Activated CD8-positive, alpha-beta memory T cell treated with anti-CD3 and anti-CD28 coated beads for 36 hours (primary cell): ENCODE measurements at regions not wholly inside any gene's neighbourhood (a gene's known extent, or its start where the extent isn't known, plus 50 kb on each side); places are given as distances from the start of the nearest gene placed in this dataset.

Experiments
- CTCF ChIA-PET: fragments of 350-600 bp; sonication (Branson Sonifier 250); formaldehyde crosslinking; loops from one replicate; lab custom pipeline; 2021; ENCODE audit warnings: antibody characterized with exemption; lab: Charles Lee
- POLR2A ChIA-PET: fragments of 350-600 bp; sonication (Branson Sonifier 250); formaldehyde crosslinking; loops from one replicate; lab custom pipeline; 2021; ENCODE audit warnings: antibody characterized with exemption; lab: Charles Lee

DNA sequence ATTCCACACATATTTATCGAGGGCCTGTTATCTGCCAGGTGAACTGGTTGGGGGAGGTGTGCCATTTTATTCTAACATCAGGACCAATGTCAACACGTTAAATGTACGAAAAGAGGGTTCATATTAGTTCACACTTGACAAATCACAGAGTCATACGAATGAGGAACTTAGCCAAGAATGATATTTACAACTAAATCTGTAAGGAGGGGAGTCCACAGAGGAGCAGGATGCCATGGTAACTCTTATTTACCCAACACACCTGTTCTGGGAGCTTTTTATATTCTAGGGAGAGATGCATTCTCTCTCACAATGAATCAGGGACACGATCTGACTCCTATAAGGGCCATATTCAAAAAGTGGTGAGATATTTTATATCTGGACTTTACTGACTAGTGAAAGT lies 144.1 kb downstream of the CDC42EP3 start:
- ChIA-PET CTCF (no interaction called here), POLR2A (no interaction called here)

DNA sequence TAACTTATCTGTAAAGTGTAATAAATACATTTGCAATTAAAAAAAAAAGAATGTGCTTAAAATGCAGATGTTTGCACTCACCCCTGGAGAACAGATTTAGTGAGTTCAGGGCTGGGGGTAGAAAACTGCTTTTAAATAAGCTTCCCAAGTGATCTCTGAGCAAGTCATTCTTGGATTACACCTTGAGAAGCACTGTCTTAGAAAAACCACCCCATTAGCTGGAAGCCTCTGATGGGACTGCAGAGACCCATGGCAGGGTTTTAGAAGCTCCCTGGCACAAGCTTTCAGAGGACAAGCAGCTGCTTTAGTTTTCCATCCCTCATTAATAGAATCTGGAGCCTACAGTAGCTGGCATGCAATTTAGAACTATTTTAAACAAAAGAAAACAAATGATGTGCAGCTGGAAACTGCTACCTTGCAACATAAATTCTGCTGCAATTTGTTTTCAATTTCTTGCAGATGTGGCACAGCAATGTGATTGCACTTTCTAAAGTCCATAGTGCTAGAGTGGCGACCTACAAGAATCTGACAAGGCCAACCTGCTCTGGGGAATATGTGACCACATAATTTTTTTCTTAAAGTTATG lies 141.5 kb downstream of the CDC42EP3 start:
- CTCF ChIA-PET, result no interaction called here
- POLR2A ChIA-PET, result no interaction called here

DNA sequence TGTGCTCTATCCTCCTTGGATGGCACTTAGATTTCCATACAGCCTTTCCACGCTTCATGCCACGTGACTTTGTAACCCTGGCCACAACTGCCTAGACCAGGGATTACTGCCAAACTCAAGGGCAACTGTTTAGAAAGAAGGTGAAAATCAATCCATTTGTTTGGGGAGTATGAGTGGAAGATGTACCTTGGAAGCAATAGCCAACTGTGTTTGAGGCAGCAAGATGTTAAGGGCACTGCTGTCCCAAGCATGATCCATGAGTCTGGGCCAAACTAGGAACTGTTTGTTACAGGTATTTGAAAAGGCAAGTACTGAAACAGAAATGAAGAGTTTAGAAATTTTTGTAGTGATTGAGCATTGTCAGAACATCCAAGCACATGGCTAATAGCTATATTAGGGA lies 138.9 kb downstream of the CDC42EP3 start:
- POLR2A ChIA-PET, result no interaction called here

DNA sequence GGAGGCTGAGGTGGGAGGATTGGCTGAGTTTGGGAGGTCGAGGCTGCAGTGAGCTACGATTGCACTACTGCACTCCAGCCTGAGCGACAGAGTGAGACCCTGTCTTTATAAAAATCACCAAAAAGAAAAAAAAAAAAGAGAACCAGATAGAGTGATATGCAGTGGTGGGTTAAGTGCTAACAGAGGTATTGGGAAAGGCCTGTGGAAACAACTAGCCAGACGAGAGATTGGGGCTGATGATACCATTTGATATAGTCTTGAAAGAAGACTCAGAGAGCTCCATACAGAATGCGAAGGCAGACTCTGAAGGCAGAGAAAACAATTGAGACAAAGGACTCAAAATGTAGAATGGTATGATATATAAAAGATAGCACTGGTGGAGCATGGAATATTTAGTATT lies 134.1 kb downstream of the CDC42EP3 start:
- ChIA-PET CTCF (interaction anchor here (0.8 kb wide), 1 partner anchor 295 kb away, joined by 3 read pairs; no protein-coding TSS in a partner anchor), POLR2A (no interaction called here)

More for the DNA sequence above, 138.9 kb downstream of the CDC42EP3 start:
- CTCF ChIA-PET, result no interaction called here

DNA sequence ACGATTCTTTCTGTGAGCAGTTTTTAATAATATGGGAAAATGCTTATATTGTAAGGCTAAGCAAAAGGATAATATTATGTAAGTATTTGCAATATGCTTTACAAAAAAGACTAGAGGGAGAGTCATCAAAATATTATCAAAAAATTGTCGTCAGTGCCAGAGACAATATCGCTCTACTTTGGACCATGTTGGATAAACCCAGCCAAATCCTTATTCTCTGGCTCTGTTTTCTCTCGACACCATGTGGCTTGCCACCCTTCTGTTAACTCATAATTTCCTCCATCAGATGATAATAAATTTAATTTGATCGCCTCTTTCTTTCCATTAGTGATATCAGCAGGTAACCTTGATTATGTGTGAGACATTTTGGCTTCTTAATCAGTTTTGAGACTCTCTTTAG lies 129.9 kb downstream of the CDC42EP3 start:
- CTCF ChIA-PET, result no interaction called here
- POLR2A ChIA-PET, result no interaction called here

DNA sequence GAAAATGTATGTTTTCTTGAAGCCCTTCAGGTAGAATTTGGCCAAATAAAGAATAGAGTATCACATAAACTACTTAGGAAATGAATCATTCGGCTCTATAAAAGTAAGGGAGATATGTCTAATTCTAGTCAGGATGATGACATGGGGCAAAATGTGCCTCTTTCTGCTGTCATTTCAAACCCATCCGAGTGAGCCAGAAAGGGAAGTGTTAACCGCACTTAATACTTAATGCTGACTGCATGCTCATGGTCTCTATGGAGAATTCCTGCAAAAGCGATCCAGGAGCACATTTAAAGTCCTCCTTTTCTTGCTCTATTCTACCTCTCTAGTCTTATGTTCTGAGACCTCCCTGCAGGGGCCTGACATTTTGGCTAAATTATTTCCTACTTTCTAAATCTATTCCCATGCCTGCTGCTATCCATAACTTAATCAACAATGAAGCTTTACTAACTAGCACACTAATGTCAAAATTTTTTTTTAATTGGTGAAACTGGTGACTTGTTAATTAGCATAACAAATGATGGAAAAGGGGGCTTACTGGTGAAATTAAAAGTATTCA lies 127.4 kb downstream of the CDC42EP3 start:
- CTCF ChIA-PET, result no interaction called here
- POLR2A ChIA-PET, result no interaction called here

DNA sequence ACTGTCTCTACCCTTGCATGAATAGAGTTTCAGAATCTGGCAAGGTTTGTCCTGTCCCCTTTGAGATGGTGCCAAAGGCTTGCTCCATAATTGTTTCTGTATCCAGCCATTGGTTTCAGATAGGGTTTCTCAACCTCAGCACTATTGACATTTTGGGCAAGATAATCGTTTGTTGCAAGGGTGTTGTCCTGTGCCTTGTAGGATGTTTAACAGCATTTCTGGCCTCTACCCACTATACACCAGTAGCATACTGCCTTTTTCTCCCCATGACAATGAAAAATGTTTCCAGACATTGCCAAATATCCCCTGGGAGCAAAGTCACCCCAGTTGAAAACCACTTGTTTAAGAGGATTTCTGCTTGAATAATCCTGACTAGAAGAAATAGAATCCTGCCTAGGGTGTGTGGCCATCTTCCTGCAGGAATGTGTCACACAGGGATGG lies 126.8 kb downstream of the CDC42EP3 start:
- CTCF ChIA-PET, result no interaction called here
- POLR2A ChIA-PET, result no interaction called here

DNA sequence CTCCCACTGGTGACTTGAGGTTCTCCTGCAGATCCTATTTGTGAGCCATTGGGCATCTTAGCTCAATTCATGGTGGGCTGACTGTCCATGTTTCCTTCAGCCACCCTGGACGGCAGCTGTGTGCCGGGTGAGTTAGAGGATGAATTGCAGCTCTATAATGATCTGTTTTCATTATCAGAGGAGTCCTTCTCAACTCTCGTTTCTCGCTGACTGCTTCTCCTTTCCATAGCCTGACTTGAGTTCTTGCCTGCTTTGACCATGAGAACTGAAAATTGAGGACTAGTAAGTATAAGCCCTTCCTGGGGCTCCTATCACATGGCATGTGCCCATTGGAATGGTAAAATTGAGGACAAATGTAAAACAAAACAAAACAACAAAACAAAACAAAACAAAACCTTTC lies 121.8 kb downstream of the CDC42EP3 start:
- POLR2A ChIA-PET, result no interaction called here
- CTCF ChIA-PET, result interaction anchor here (0.6 to 1.6 kb wide), 2 partner anchors 327 to 813 kb away, joined by 3 to 4 read pairs; no protein-coding TSS in a partner anchor

DNA sequence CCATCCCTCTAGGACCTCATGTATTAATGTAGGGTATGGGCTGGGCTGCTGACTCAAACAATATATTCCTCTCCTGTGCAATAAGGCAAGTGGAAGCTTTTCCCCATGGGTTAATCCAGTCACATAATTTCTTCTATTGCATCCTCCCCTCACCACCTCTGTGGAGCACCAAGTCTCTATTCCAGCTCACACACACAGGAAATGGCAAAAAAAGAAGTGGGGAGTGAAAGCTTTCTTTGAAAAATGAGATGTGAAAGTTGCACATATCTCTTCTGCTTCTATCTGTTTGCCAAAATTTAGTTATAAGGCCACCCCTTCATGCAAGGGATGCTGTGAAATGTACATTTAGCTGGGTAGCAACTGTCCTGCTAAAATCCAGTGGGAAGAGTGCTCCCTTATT lies 121.3 kb downstream of the CDC42EP3 start:
- ChIA-PET CTCF (interaction anchor here (0.6 to 1.6 kb wide), 2 partner anchors 327 to 813 kb away, joined by 3 to 4 read pairs; no protein-coding TSS in a partner anchor), POLR2A (no interaction called here)

DNA sequence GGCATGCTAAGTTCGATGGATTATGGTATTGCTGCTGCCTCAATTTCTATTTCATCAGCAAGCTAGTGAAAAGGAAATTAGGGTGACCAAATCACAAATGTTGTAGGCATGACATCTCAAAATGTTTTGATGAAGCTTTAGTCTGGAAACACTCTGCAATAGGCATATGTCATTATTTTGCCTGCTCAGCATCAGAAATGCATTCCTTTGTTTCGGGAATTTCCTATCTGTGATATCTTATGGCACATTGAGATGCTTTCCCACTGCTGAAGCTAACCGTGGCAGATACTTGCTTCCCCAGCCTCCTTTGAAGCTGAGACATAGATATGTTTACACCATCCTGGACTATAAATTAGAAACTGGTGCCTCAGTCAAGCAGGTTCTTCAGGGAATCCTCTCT lies 119.7 kb downstream of the CDC42EP3 start:
- CTCF ChIA-PET, result interaction anchor here (1.1 to 1.2 kb wide), 2 partner anchors 17 to 325 kb away, joined by 3 to 6 read pairs; no protein-coding TSS in a partner anchor

DNA sequence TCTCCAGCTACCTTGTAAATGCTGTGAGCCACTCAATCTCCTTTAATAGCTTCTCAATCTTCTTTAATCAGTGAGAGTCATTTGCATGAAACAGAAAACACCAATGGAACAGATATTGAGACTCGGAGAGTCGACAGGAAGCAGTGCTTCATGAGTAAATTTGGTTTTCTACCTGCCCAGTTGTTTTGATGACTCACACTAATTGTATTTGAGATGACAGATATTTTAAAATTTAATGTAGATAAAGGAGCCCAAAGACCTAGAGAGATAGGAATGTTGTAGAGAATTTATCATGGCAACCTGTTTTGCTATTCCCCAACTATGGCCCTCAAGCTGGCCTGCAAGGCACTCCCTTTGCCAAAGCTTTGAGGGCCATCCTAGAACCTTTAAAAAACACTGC lies 119.1 kb downstream of the CDC42EP3 start:
- CTCF ChIA-PET, result interaction anchor here (1.1 kb wide), 1 partner anchor 17 kb away, joined by 3 read pairs; no protein-coding TSS in a partner anchor
- POLR2A ChIA-PET, result no interaction called here

More for the DNA sequence above, 119.7 kb downstream of the CDC42EP3 start:
- POLR2A ChIA-PET, result no interaction called here

DNA sequence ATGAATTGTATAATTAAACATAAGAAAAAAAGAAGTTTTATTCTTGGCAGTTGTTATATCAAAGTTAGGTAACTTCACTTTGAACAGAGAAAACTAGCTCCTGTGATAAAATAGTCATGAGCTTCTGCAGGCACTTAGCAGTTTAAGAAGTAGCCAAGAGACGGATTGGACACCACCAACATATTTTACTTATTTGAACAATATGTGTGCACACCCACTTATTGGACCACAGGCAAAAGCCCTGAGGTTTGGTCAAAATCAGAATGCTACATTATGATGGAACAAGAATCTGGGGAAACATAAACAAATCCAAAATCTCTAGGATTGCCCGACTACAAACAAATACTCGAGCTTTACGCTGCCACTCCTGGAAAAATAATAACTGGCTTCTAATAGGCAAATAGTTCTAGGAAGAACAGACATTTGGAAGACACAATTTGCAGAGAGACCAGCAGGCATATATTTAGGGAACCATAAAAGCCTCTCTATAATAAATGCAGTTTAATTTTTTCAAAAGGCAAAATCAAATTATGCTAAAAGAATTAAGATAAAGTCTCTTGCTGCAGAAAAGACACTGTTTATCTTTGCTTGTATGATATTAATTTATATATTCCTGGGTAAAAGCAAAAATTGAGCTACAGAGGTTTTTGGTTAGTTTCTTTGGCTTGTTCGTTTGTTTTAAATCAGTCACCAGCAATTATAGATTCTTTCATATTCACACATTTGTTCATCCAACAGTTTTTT lies 117.9 kb downstream of the CDC42EP3 start:
- CTCF ChIA-PET, result no interaction called here
- POLR2A ChIA-PET, result no interaction called here

DNA sequence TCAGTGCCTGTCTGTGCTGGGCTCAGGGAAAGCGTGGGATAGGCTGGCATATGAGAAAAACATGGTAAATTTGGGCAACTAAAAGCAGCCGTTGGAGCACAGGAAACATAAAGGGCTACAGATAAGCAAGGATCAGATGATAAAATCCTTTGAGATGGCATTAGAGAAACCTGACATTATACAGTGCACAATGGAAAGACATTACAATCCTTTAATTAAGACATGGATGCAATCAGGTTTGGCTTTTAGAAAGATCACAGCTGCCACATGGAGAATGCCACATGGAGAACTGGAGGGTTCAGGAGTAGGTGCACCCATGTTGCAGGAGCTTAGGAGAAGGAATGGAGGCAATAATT lies 117.3 kb downstream of the CDC42EP3 start:
- CTCF ChIA-PET, result no interaction called here

DNA sequence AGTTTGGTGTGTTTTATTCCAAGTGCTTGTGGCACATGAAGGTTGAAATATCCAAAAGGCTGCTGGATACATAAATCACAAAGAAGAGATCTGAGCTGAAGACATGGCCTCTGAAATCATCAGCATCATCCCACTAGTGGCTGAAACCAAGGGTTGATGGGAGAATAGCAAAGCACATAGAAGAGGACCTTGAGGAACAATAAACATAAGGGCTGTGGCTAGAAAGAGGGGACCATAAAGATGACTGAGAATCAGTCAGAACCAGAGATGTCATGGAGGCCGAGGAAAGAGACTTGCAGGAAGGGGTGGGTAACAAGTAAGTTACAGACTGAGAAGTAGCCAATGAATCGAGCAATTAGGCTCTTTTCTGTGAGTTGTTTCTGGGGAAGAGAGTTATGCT lies 116.8 kb downstream of the CDC42EP3 start:
- CTCF ChIA-PET, result no interaction called here

More for the DNA sequence above, 117.3 kb downstream of the CDC42EP3 start:
- POLR2A ChIA-PET, result no interaction called here

DNA sequence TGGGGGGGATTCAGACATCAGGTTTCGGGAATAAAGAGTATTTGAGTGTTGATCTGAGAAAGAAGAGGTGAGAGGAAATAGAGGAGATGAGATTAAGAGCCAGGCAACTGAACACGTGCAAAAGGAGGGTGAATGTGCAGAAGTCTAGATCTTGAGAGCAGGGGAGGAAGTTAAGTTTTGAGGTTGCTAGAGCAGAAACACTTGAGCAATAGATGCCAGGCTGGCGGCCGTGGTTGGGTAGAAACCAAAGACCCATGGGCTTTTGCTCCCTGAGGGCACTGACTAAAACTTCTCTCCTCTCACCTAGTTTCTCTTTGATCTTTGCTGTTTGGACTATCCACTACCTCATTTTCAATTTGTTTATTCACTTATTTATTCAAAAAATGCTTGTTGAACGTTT lies 116.0 kb downstream of the CDC42EP3 start:
- ChIA-PET CTCF (no interaction called here), POLR2A (no interaction called here)

More for the DNA sequence above, 116.8 kb downstream of the CDC42EP3 start:
- POLR2A ChIA-PET, result no interaction called here

DNA sequence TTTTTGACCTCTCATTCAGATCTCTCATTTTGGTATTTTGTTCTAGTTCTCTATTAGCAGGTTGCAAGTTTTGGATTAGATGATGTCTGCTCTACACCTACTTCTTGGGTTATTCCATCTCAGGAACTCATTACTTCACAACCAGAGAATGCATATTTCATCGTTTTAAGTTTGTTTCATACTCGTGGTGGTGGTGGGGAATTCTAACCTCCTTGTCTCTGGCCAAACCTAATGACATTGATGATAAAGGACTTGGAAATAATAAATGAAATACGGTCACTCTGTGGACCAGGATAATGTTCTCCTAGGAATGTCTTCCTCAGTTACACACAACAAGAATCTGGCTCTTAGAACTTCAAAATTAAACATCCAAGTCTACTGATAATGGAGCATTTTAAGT lies 115.2 kb downstream of the CDC42EP3 start:
- ChIA-PET CTCF (no interaction called here), POLR2A (no interaction called here)

DNA sequence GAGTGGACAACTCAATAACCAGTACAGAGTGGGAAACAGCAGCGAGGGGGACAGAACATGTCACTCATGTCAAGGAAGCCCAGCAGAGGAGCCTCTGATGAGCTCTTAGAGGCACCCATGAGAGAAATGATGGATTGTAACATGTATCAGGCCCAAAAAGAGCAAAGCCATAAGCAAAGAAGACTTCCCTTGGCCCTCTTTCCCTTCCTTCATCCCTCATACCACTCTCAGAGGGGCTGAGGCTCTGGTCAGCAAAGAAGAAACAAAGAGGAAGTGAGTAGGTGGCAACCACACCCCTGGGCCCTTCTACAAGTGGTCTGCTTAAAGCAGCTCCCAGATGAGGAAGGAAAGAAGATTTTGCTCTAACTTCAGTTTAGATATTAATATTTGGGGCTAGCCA lies 112.8 kb downstream of the CDC42EP3 start:
- ChIA-PET CTCF (no interaction called here), POLR2A (no interaction called here)

DNA sequence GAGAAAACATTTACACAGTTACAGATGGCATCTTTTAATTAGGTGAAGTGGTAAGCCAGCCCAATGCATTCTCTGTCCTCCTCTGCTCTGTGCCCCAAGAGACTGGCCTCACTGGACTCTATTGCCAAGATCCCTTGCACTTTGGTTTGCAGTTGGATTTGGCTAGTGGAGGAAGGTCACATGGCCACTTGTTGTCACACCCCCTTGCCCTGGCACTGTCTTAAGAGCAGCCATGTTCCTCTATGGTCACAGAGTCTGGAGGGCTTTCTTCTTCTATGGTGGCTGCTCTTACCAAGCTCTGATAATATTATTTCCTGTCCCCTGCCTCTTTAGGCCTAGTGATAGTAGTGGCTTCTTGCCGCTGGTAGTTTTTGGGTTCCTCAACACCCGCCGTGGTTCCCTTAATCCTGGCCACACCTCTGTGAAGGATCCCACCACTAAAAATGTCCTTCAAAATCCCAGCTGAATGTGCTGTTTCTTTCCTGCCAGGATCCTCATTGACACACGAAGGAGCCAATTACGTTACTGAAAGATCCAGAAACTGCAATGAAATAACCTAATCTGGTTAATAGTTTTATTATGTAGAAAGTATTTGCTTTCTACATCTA lies 111.1 kb downstream of the CDC42EP3 start:
- POLR2A ChIA-PET, result interaction anchor here (0.6 kb wide), 1 partner anchor 325 kb away, joined by 3 read pairs; no protein-coding TSS in a partner anchor
- CTCF ChIA-PET, result no interaction called here

DNA sequence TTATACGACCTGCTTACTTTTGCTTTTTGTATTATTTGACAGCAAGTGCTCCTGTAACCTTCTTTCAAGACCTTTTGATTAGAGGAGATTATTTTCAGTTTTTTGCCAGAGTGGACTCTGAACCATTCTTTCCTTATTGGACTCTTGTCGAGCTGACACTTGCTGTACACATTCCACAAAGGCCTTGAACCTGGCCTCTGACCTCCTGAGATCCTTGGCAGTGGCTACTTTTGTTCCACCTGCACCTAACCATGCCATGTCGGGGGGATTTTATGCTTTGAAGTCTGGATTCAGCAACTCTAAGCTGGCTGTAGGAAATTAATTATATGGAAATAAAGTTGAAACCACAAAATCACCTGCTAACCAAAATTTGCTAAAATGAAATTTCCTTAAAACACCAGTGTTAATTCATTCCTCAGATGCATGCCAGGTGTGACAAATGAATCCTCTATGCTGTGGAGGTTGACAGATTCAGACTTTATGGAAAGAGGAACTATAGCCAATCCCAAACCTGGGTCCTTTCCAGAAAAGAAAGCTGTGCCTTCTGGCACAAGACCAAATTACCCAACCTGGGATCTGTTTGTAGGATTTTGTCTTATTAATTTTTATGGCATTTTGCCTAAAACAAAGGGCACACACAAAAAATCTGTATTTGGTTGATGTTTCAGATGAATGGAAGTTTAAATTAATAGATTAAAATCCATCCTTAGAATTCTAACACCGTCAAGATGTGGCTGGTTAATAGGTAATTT lies 110.4 kb downstream of the CDC42EP3 start:
- CTCF ChIA-PET, result interaction anchor here (1.0 kb wide), 1 partner anchor 272 kb away, joined by 3 read pairs; no protein-coding TSS in a partner anchor
- POLR2A ChIA-PET, result no interaction called here
